B cell (primary cell): ENCODE measurements at regions not wholly inside any gene's neighbourhood (a gene's known extent, or its start where the extent isn't known, plus 50 kb on each side); places are given as distances from the start of the nearest gene placed in this dataset.

Experiments used
- ATAC-seq: fragments of 200-7000 bp; cut with Tn5 transposase; one replicate; pipeline ENCODE4 v1.10.0; 2021; ENCODE audit warnings: low read depth, mild to moderate bottlenecking, moderate number of reproducible peaks, moderate library complexity
- CTCF ChIA-PET: fragments of 350-600 bp; sonication (Branson Sonifier 250); formaldehyde crosslinking; loops from one replicate; lab custom pipeline; 2021; ENCODE audit warnings: antibody characterized with exemption, inconsistent platforms; lab: Charles Lee
- POLR2A ChIA-PET: fragments of 350-600 bp; sonication (Branson Sonifier 250); formaldehyde crosslinking; loops from one replicate; lab custom pipeline; 2021; ENCODE audit warnings: antibody characterized with exemption; lab: Charles Lee
- DNase-seq: peaks from one replicate; pipeline ENCODE4 v3.0.0; 2013
- H2AFZ ChIP-seq: 2 replicates; pipeline ENCODE4 v1.6.1; 2012; ENCODE audit warnings: mild to moderate bottlenecking, low read depth, low read length; ENCODE audit not compliant: insufficient read depth, poor library complexity, severe bottlenecking
- H3K27ac ChIP-seq, 2 donors: 1 replicate in 1 of 2; 2 replicates in 1 of 2; pipeline ENCODE4 v1.5.1; 2012 to 2013; ENCODE audit warnings: low read length in 2 of 2, mild to moderate bottlenecking in 2 of 2, moderate library complexity in 1 of 2
- H3K27me3 ChIP-seq, 4 experiments: fragments of 200-600 bp in 1 of 4; sonication (generic) in 1 of 4; replicated peaks in 1 of 4; 1 replicate in 2 of 4; 2 replicates in 2 of 4; pipeline versions ENCODE4 v1.6.1 to v1.7.0; 2013 to 2016; ENCODE audit warnings: low read length in 3 of 4, mild to moderate bottlenecking in 2 of 4, mixed read lengths in 1 of 4, moderate library complexity in 1 of 4; ENCODE audit not compliant: insufficient read depth in 4 of 4, control insufficient read depth in 3 of 4; ENCODE audit errors: control extremely low read depth in 1 of 4
- H3K36me3 ChIP-seq, 2 experiments: replicated peaks in 1 of 2; 1 replicate in 1 of 2; 2 replicates in 1 of 2; pipeline versions ENCODE4 v1.6.1 to v1.7.1; 2013; ENCODE audit warnings: low read length in 1 of 2; ENCODE audit not compliant: insufficient read depth in 2 of 2, control insufficient read depth in 1 of 2; ENCODE audit errors: control extremely low read depth in 1 of 2, extremely low read depth in 1 of 2
- H3K4me1 ChIP-seq, 2 donors: fragments of 200-600 bp in 1 of 2; sonication (generic) in 1 of 2; 1 replicate in 1 of 2; 2 replicates in 1 of 2; pipeline versions ENCODE4 v1.5.1 to v1.6.1; 2013 to 2017; ENCODE audit warnings: low read length in 2 of 2; ENCODE audit not compliant: control insufficient read depth in 2 of 2, insufficient read depth in 2 of 2
- H3K4me2 ChIP-seq: replicated peaks from 2 replicates; pipeline ENCODE3; 2012; ENCODE audit warnings: mild to moderate bottlenecking, low read depth, low read length; ENCODE audit not compliant: poor library complexity, severe bottlenecking
- H3K4me3 ChIP-seq, 5 experiments: fragments of 200-600 bp in 1 of 5; sonication (generic) in 1 of 5; 1 replicate in 3 of 5; 2 replicates in 2 of 5; pipeline versions ENCODE4 v1.5.1 to v1.7.0; 2011 to 2016; ENCODE audit warnings: low read length in 4 of 5, mild to moderate bottlenecking in 4 of 5, low read depth in 2 of 5, control low read depth in 1 of 5, moderate library complexity in 1 of 5; ENCODE audit not compliant: insufficient read depth in 1 of 5; ENCODE audit errors: control extremely low read depth in 1 of 5, extremely low read depth in 1 of 5
- H3K79me2 ChIP-seq: fragments of 200-600 bp; sonication (generic); one replicate; pipeline ENCODE4 v1.6.0; 2016; ENCODE audit warnings: low read length; ENCODE audit not compliant: control insufficient read depth, insufficient read depth
- H3K9ac ChIP-seq: fragments of 200-600 bp; sonication (generic); 2 replicates; pipeline ENCODE4 v1.6.1; 2017; ENCODE audit warnings: mild to moderate bottlenecking, low read length, moderate library complexity
- H3K9me3 ChIP-seq, 3 donors: one replicate each; pipeline versions ENCODE4 v1.6.1 to v1.7.1; 2013; ENCODE audit warnings: low read length in 2 of 3; ENCODE audit not compliant: control insufficient read depth in 2 of 3, insufficient read depth in 1 of 3; ENCODE audit errors: control extremely low read depth in 1 of 3
- H4K20me1 ChIP-seq: 2 replicates; pipeline ENCODE4 v1.6.0; 2012; ENCODE audit warnings: mild to moderate bottlenecking, low read length; ENCODE audit not compliant: insufficient read depth, control insufficient read depth, poor library complexity, severe bottlenecking
- H3K27ac Mint-ChIP-seq: one replicate; pipeline ENCODE4 v1.8.0; 2021; ENCODE audit warnings: mixed read lengths
- H3K27me3 Mint-ChIP-seq: one replicate; pipeline ENCODE4 v1.8.0; 2021; ENCODE audit warnings: mixed read lengths
- H3K4me1 Mint-ChIP-seq: one replicate; pipeline ENCODE4 v1.8.0; 2021; ENCODE audit warnings: mixed read lengths
- H3K4me3 Mint-ChIP-seq: one replicate; pipeline ENCODE4 v1.8.0; 2021; ENCODE audit warnings: mixed read lengths
- H3K9me3 Mint-ChIP-seq: one replicate; pipeline ENCODE4 v1.8.0; 2022; ENCODE audit warnings: mixed read lengths; ENCODE audit not compliant: insufficient read depth
- CTCF ChIP-seq: fragments of 200-600 bp; IDR thresholded peaks from one replicate; pipeline ENCODE4 v1.8.0; 2022; ENCODE audit warnings: antibody characterized with exemption, mild to moderate bottlenecking
- EZH2 ChIP-seq: IDR thresholded peaks from 2 replicates; pipeline ENCODE4 v1.6.1; 2012; ENCODE audit warnings: borderline replicate concordance, low read depth, mild to moderate bottlenecking, moderate library complexity, low read length; ENCODE audit not compliant: insufficient read depth, poor library complexity, severe bottlenecking
- WGBS: methylation state at CpG from one replicate; pipeline ENCODE4 v1.1.5; 2013; ENCODE audit warnings: missing lambda C conversion rate; ENCODE audit not compliant: insufficient coverage; 5-methylcytosine and 5-hydroxymethylcytosine counted together
- intact Hi-C: fragments of 100-400 bp; cut with micrococcal nuclease; formaldehyde crosslinking; loops from one replicate; pipeline ENCODE4 v1.10.0; 2022

- Histone ChIP-seq H3K9ac (no peak overlapping the region), H3K4me3 (no peak overlapping the region), H3K27ac (no peak overlapping the region), H4K20me1 (no peaks in the 10 kb centered on the region), H3K4me1 (no peaks in the 10 kb centered on the region), H3K36me3 (no peaks in the 10 kb centered on the region), H3K79me2 (no peaks in the 10 kb centered on the region), H3K4me2 (no peak overlapping the region), H3K27me3 (peaks cover 0 to 4% (median 0%) of the 10 kb centered on the region in 4 experiments), H2AFZ (no peak overlapping the region), H3K9me3 (no peaks in the 10 kb centered on the region)
- ATAC-seq (no peak), DNase-seq (no peak)
- CTCF ChIA-PET, result no interaction called here
- no peaks in the 10 kb centered on the region for H3K4me1 Mint-ChIP-seq
- POLR2A ChIA-PET, result no interaction called here
- TF ChIP-seq EZH2, result no peak
- TF ChIP-seq CTCF, result no peak
- no peak overlapping the region for H3K27ac Mint-ChIP-seq
- intact Hi-C loops, result no loop called here
- no peaks in the 10 kb centered on the region for H3K9me3 Mint-ChIP-seq
- H3K4me3 Mint-ChIP-seq, result no peak overlapping the region
- H3K27me3 Mint-ChIP-seq, result peaks cover 16% of the 10 kb centered on the region
- 69% methylated on average over 4 of the region's 6 CpGs for WGBS
These were observed 274.2 kb downstream of the BAMBI start for GRCh38 chr10:28951484-28951883.

- Histone ChIP-seq H3K4me2 (no peak overlapping the region), H3K36me3 (no peaks in the 10 kb centered on the region), H3K9ac (no peak overlapping the region), H3K9me3 (no peaks in the 10 kb centered on the region), H3K4me3 (no peak overlapping the region), H3K27ac (no peak overlapping the region), H2AFZ (no peak overlapping the region), H4K20me1 (no peaks in the 10 kb centered on the region), H3K79me2 (no peaks in the 10 kb centered on the region), H3K4me1 (no peaks in the 10 kb centered on the region), H3K27me3 (peaks cover 0 to 4% (median 0%) of the 10 kb centered on the region in 4 experiments)
- ChIA-PET CTCF (no interaction called here), POLR2A (no interaction called here)
- ATAC-seq (no peak), DNase-seq (no peak)
- no peak for TF ChIP-seq CTCF
- no peak for TF ChIP-seq EZH2
- no peaks in the 10 kb centered on the region for H3K4me1 Mint-ChIP-seq
- intact Hi-C loops, result no loop called here
- H3K27ac Mint-ChIP-seq, result no peak overlapping the region
- peaks cover 3% of the 10 kb centered on the region for H3K9me3 Mint-ChIP-seq
- H3K27me3 Mint-ChIP-seq, result peaks cover 16% of the 10 kb centered on the region
- H3K4me3 Mint-ChIP-seq, result no peak overlapping the region
These were observed 275.2 kb downstream of the BAMBI start for GRCh38 chr10:28952523-28952922.
